Non-pigmented ciliary epithelial cell (primary cell): ENCODE measurements at regions not wholly inside any gene's neighbourhood (a gene's known extent, or its start where the extent isn't known, plus 50 kb on each side); places are given as distances from the start of the nearest gene placed in this dataset.

ENCODE experiments used
- DNase-seq: peaks from one replicate; pipeline ENCODE4 v3.0.0-alpha.2; 2010; ENCODE audit warnings: low read depth

GRCh38 chr2:12348216-12348615, 368.5 kb upstream of the TRIB2 start:
- DNase-seq = no peak

DNA sequence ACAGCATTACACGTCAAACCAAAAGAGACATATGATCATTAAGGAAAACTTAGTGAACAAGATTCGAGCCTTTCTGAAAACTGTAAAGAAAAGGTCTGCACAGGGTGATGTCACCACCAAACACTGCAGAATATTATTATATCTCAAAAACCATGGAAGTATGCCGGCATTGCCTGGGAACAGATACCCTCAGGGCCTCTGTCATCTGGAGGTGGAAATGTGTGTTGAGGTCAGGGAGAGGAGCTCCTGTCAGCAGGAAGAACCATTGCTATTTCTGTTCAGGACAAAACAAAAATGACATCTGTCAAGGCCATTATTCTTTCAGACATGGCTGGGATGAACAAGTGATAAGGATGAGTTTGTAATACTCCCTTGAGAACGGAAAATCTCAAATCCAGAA, 365.9 kb upstream of the TRIB2 start:
- no peak for DNase-seq

- no peak for DNase-seq
Observed at GRCh38 chr2:12352889-12353288, 363.8 kb upstream of the TRIB2 start.

DNA sequence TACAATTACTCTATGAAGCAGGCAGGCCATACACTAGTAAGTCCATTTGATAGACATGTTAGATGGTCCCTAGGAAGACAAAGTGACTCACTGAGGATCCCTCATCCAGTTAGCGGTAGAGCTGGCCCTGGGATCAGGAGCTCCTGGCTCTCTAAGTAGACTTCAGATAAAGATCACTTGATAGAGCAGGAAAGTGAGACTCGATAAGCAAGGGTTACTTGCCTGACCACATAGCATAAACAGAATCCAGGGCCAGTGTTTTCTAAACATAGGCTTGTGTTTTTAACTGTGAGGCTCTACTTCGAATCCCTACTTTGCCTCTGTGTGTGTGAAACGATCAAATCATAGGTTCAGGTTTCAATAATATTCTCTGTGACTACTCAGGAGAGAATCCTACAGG, 355.2 kb upstream of the TRIB2 start:
- DNase-seq = no peak

- DNase-seq = no peak
Observed at GRCh38 chr2:12363138-12363537, 353.6 kb upstream of the TRIB2 start.

DNA sequence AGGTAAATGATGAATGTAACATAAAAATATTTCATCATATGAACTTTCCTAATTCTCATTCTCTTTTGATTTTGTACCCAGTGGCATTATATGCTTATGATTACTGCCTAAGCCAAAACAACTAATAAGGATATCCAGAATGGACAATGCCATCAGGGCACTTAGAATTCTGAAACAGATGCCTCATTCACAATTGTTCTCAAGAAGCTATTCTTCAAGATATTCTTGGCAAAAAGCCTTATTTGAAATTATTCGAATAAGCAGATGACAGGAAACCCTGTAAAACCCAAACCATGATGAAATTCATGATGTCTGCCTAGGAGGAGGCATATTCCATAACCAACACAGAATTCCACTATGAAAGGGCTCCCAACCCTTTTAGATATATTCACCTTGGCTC, 353.2 kb upstream of the TRIB2 start:
- DNase-seq = no peak

GRCh38 chr2:12369566-12369965, 347.2 kb upstream of the TRIB2 start:
- no peak for DNase-seq

DNA sequence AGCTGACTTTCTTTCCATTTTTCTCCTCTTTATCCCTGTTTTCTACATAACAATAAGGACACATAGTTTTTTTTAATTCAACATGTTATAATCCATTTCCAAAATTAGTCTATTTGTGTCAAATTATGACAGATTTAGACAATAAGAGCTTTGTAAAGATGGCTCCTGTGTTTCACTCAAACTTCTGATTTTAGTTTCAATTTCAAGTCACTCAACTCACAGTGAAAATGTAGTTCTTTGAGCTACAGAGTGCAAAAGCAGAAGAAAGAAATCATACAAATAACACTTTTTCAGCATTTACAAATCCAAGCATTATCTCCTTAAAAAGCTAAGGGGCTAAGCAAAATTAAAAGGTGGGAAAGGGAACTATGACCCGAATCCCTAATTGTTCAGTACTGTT, 340.7 kb upstream of the TRIB2 start:
- DNase-seq = no peak

DNA sequence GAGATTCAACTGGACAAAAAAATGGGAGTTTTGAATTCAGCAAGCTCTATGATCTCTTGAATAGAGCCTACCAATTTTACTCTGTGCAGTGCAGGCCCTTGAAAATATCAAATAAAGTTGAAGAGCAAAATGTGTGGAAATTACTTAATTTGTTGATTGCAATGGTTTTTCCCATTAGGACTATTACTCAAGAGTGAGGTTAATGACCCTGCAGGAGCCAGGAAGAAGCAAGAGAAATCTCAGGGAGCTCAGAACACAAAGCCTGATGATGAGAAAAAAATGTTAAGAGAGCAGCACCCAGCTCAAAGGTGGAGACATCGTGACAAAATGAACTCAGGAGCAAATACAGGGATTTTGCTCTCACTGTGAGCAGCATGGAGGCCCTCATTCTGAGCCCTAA, 337.6 kb upstream of the TRIB2 start:
- DNase-seq = no peak

- DNase-seq = no peak
Observed at GRCh38 chr2:12381543-12382325, 335.0 kb upstream of the TRIB2 start.

DNA sequence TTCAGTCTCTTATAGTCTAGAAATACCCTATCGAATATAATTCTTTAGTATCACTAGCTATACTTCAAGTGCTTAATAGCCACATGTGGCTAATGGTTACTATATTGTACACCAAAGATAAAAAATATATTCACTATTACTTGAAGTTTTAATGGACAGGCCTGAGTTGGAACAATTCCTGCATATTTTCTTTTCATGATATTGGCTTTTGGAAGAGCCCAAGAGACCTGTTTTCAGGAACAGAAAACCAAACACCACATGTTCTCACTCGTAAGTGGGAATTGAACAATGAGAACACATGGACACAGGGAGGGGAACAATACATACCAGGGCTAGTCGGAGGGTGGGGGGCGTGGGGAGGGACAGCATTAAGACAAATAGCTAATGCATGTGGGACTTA, 334.4 kb upstream of the TRIB2 start:
- no peak for DNase-seq

DNA sequence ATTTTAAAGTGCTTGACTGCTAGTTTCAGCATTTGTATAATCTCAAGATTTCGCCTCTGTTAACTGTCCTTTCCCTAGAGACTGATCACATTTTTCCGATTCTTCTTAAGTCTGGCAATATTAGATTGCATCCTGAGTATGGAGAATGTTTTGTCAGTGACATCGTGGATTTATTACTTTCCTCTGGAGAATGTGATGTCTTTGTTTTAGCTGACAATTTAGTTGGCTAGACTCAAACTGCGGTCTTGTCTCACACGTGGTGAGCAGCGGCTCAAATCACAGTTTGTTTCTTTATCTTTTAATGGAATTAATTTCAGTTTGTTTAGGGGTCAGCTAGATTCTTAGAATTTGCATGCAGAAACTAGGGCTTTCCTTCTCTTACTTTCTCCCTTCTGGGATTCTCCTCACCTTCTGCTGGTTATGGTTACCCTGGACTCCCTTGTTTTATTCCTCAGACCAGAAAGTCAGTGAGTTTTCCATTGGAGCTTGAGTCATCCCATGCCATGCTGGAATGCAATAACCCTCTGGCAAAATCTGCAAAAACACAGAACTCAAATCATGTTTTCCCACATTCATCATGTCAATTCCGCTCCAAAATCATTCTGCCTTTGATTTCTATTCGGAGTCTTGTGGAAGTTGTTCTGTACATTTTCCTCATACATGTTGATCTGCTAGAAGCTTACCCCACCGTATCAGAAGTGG, 327.2 kb upstream of the TRIB2 start:
- DNase-seq = no peak

GRCh38 chr2:12391116-12391515, 325.6 kb upstream of the TRIB2 start:
- DNase-seq = no peak

DNA sequence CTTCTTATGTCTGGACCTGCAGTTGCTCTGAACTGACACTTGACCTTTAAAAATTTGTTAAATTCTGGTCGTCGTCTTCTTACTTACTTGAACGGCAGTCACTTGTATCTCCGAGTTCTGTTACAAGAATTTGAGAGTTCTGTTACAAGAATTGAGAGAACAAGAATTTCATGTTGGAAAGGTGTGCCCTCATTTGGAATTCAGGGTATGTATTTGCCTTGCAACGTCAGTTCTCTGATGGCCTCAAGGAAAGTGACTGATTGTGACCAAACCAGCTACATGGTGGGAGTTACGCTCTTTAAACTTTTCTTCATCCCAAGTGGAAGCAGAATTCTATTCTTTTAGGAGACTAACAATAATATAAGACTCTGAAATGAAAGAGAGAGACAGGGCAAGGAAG, 320.0 kb upstream of the TRIB2 start:
- DNase-seq = no peak

- no peak for DNase-seq
Observed at GRCh38 chr2:12397854-12398253, 318.9 kb upstream of the TRIB2 start.

GRCh38 chr2:12399240-12399639, 317.5 kb upstream of the TRIB2 start:
- no peak for DNase-seq

GRCh38 chr2:12400543-12400942, 316.2 kb upstream of the TRIB2 start:
- no peak for DNase-seq

DNA sequence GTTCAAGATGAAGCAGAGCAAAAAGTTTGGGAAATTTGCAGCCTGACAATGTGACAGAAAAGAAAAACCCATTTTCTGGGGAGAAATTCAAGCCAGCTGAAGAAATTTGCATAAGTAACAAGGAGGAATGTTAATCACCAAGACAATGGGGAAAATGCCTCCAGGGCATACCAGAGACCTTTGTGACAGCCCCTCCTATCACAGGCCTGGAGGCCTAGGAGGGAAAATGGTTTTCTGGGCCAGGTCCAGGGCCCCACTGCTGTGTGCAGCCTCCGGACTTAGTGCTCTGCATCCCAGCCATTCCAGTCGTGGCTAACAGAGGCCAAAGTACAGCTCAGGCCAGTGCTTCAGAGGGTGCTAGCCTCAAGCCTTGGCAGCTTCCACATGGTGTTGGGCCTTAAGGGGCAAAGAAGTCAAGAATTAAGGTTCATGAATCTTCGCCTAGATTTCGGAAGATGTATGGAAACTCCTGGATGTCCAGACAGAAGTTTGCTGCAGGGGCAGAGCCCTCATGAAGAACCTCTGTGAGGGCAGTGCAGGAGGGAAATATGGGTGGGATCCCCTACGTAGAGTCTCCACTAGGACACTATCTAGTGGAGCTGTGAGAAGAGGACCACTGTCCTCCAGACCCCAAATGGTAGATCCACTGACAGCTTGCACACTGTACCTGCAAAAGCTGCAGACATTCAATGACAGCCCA, 314.1 kb upstream of the TRIB2 start:
- DNase-seq = no peak

- DNase-seq = no peak
Observed at GRCh38 chr2:12404497-12404896, 312.2 kb upstream of the TRIB2 start.

GRCh38 chr2:12407160-12407559, 309.6 kb upstream of the TRIB2 start:
- DNase-seq = no peak

DNA sequence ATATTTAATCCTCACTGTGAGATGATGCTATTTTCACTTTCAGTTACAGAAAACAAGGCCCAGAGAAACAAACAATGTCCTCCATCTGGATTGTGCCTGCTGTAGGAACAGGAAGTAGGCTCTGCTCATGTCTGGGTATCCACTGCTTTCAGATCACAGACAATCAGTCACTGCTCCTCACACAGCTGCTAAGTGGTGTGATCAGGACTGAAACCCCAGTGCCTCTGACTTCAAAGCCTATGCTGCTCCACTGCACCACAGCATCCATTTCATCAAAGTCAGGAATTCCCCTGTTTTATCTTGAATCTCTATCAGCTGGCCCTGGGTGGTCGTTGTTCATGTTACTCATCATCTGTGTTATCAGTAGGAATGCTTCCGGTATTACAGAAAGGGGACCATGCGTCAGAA, 303.8 kb upstream of the TRIB2 start:
- DNase-seq = no peak

DNA sequence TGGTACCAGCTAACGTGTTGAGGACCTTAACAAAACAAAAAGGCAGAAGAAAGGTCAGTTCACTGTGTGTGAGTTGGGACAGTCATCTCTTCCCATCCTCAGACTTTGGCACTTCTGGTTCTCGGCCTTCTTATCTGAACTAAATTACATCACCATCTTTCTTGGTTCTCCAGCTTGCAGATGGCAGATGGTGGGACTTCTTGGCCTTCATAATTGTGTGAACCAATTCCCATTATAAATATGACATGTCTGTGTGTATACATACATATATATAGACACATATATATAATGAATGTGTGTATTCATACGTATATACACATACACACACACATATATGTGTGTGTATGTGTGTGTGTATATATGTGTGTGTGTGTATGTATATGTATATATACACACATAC, 301.2 kb upstream of the TRIB2 start:
- DNase-seq = no peak

- DNase-seq = no peak
Observed at GRCh38 chr2:12416600-12416999, 300.1 kb upstream of the TRIB2 start.
